H1 (cell line): ENCODE measurements at regions not wholly inside any gene's neighbourhood (a gene's known extent, or its start where the extent isn't known, plus 50 kb on each side); places are given as distances from the start of the nearest gene placed in this dataset.

Experiments used
- CBX5 ChIP-seq: fragments of 300-800, 300-1000 bp; sonication (generic); IDR thresholded peaks from 2 replicates; pipeline ENCODE4 v1.7.1; 2016; ENCODE audit warnings: antibody characterized with exemption, low read length, low read depth
- HDAC6 ChIP-seq: IDR thresholded peaks from one replicate; pipeline ENCODE4 v1.7.1; 2012; ENCODE audit warnings: low read depth, mild to moderate bottlenecking, inconsistent platforms, low read length, moderate library complexity
- MAFK ChIP-seq: IDR thresholded peaks from 2 replicates; pipeline ENCODE4 v1.6.1; 2012; ENCODE audit warnings: low read depth, mild to moderate bottlenecking, improper control_type of control experiment, low read length
- RNF2 ChIP-seq: fragments of 200-900, 300-1000 bp; sonication (generic); IDR thresholded peaks from 2 replicates; pipeline ENCODE4 v1.7.1; 2016; ENCODE audit warnings: borderline replicate concordance, low read depth, mild to moderate bottlenecking, antibody characterized with exemption, low read length; ENCODE audit not compliant: poor library complexity, severe bottlenecking; ENCODE audit errors: missing control alignments
- SP1 ChIP-seq: IDR thresholded peaks from 2 replicates; pipeline ENCODE4 v1.6.1; 2011; ENCODE audit warnings: low read depth, low read length
- SUZ12 ChIP-seq: fragments of 200-600 bp; sonication (generic); IDR thresholded peaks from 2 replicates; pipeline ENCODE4 v1.6.1; 2012; ENCODE audit warnings: mild to moderate bottlenecking, inconsistent platforms, low read length, moderate library complexity, mixed read lengths
- TF ChIP-seq, protein P1 (sequence below): IDR thresholded peaks from 2 replicates; pipeline ENCODE4 v1.6.1; 2011; ENCODE audit warnings: low read depth, mild to moderate bottlenecking, low read length; ENCODE audit not compliant: insufficient read depth

DNA sequence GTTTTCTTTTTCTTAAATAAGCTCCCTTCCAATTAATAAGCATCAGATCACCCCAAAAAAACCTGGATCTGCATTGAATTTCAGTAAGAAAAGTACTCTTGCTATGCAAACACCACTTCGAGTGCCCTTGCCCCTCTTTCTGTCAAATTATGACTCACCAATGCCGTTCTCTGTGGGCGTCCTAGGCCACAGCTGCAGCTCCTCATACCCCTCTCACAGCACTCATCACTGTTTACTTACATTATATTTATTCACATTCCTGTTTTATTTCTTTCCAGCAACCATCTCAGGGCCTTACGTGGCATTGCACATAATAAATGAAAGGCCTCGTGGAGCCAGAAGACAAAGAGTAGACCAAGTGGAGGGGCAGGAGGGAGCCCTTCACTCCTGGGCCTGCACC lies 99.1 kb upstream of the CTTNBP2NL start (continued):
- TF ChIP-seq SP1 (no peak), CBX5 (no peak), SUZ12 (no peak), HDAC6 (no peak), RNF2 (no peak), MAFK (no peak)
- TF ChIP-seq, protein P1, sequence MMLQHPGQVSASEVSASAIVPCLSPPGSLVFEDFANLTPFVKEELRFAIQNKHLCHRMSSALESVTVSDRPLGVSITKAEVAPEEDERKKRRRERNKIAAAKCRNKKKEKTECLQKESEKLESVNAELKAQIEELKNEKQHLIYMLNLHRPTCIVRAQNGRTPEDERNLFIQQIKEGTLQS: no peak
